CD4-positive, alpha-beta T cell treated with Interleukin-12 subunit alpha and Interleukin-12 subunit beta, for 1 hour (primary cell): ENCODE measurements at regions not wholly inside any gene's neighbourhood (a gene's known extent, or its start where the extent isn't known, plus 50 kb on each side); places are given as distances from the start of the nearest gene placed in this dataset.

Source experiments
- DNase-seq: peaks from one replicate; pipeline ENCODE4 v3.0.0-alpha.2; 2020

GRCh38 chr18:10231220-10231619 is 223.2 kb upstream of the APCDD1 start:
- no peak for DNase-seq

- no peak for DNase-seq
These were observed 222.4 kb upstream of the APCDD1 start for GRCh38 chr18:10232062-10232461.

GRCh38 chr18:10233082-10233875 is 221.2 kb upstream of the APCDD1 start:
- no peak for DNase-seq

GRCh38 chr18:10234281-10234680 is 220.2 kb upstream of the APCDD1 start:
- no peak for DNase-seq

- no peak for DNase-seq
These were observed 219.3 kb upstream of the APCDD1 start for GRCh38 chr18:10234912-10235660.

GRCh38 chr18:10235661-10235952 is 218.8 kb upstream of the APCDD1 start:
- no peak for DNase-seq

- no peak for DNase-seq
These were observed 215.3 kb upstream of the APCDD1 start for GRCh38 chr18:10239103-10239502.

- DNase-seq, result no peak
These were observed 214.3 kb upstream of the APCDD1 start for GRCh38 chr18:10239991-10240634.

GRCh38 chr18:10240973-10241372 is 213.5 kb upstream of the APCDD1 start:
- DNase-seq, result no peak

- DNase-seq, result no peak
These were observed 212.9 kb upstream of the APCDD1 start for GRCh38 chr18:10241579-10241978.

- DNase-seq, result no peak
These were observed 211.3 kb upstream of the APCDD1 start for GRCh38 chr18:10242936-10243680.

- DNase-seq, result no peak
These were observed 210.1 kb upstream of the APCDD1 start for GRCh38 chr18:10244341-10244740.

GRCh38 chr18:10245031-10245845 is 209.2 kb upstream of the APCDD1 start:
- DNase-seq, result no peak

- DNase-seq, result no peak
These were observed 208.6 kb upstream of the APCDD1 start for GRCh38 chr18:10245846-10246175.

- DNase-seq, result no peak
These were observed 207.3 kb upstream of the APCDD1 start for GRCh38 chr18:10247021-10247741.

GRCh38 chr18:10247742-10248082 is 206.7 kb upstream of the APCDD1 start:
- no peak for DNase-seq

GRCh38 chr18:10248738-10249137 is 205.7 kb upstream of the APCDD1 start:
- no peak for DNase-seq

- no peak for DNase-seq
These were observed 205.2 kb upstream of the APCDD1 start for GRCh38 chr18:10249270-10249669.

GRCh38 chr18:10249801-10250200 is 204.6 kb upstream of the APCDD1 start:
- DNase-seq, result no peak

- no peak for DNase-seq
These were observed 201.9 kb upstream of the APCDD1 start for GRCh38 chr18:10252494-10252893.

- no peak for DNase-seq
These were observed 201.3 kb upstream of the APCDD1 start for GRCh38 chr18:10252952-10253705.
